Colonic mucosa (tissue), 4 donors: ENCODE measurements at regions not wholly inside any gene's neighbourhood (a gene's known extent, or its start where the extent isn't known, plus 50 kb on each side); places are given as distances from the start of the nearest gene placed in this dataset.

Source experiments
- DNase-seq: peaks from one replicate; pipeline ENCODE4 v3.0.0-alpha.2; 2020
- H3K27ac ChIP-seq: fragments of 200-600 bp; one replicate; pipeline ENCODE4 v1.8.0; 2021
- H3K27me3 ChIP-seq: fragments of 200-600 bp; one replicate; pipeline ENCODE4 v1.8.0; 2021
- H3K36me3 ChIP-seq: fragments of 200-600 bp; one replicate; pipeline ENCODE4 v1.8.0; 2021
- H3K4me1 ChIP-seq: fragments of 200-600 bp; one replicate; pipeline ENCODE4 v1.8.0; 2021; ENCODE audit warnings: mild to moderate bottlenecking
- H3K4me3 ChIP-seq: fragments of 200-600 bp; one replicate; pipeline ENCODE4 v1.8.0; 2021
- H3K9ac ChIP-seq, 2 donors: one replicate each; pipeline ENCODE4 v1.7.0; 2013; ENCODE audit warnings: control low read depth in 2 of 2, low read depth in 2 of 2, low read length in 2 of 2
- H3K9me3 ChIP-seq: fragments of 200-600 bp; one replicate; pipeline ENCODE4 v1.8.0; 2021
- CTCF ChIP-seq: fragments of 200-600 bp; IDR thresholded peaks from one replicate; pipeline ENCODE4 v1.8.0; 2022; ENCODE audit warnings: antibody characterized with exemption, mild to moderate bottlenecking
- intact Hi-C: fragments of 100-400 bp; cut with DNase I; formaldehyde crosslinking; loops from one replicate; pipeline ENCODE4 v1.14.1; 2022
- donor health status: healthy.
- donor health status: DM: no; HTN: no; CAD: no.
- donor health status: DM: no; HTN: no; CAD: no.

GRCh38 chr4:189128341-189128740 is 812.3 kb upstream of the FRG1 start:
- H3K4me1 ChIP-seq = no peaks in the 10 kb centered on the region
- H3K4me3 ChIP-seq = no peak overlapping the region
- TF ChIP-seq CTCF = no peak
- H3K9me3 ChIP-seq = no peaks in the 10 kb centered on the region
- H3K9ac ChIP-seq = no peak overlapping the region
- H3K27me3 ChIP-seq = no peaks in the 10 kb centered on the region
- no peak overlapping the region for H3K27ac ChIP-seq
- no peak for DNase-seq
- no peaks in the 10 kb centered on the region for H3K36me3 ChIP-seq
- intact Hi-C loops = no loop called here

- Histone ChIP-seq H3K9ac (no peak overlapping the region), H3K9me3 (no peaks in the 10 kb centered on the region), H3K27ac (no peak overlapping the region), H3K27me3 (no peaks in the 10 kb centered on the region), H3K36me3 (no peaks in the 10 kb centered on the region), H3K4me1 (no peaks in the 10 kb centered on the region), H3K4me3 (no peak overlapping the region)
- no peak for TF ChIP-seq CTCF
- DNase-seq = no peak
- intact Hi-C loops = no loop called here
Observed at GRCh38 chr4:189129044-189129694, 811.5 kb upstream of the FRG1 start.

- no peaks in the 10 kb centered on the region for H3K36me3 ChIP-seq
- no peaks in the 10 kb centered on the region for H3K9me3 ChIP-seq
- no peak for DNase-seq
- H3K9ac ChIP-seq = no peak overlapping the region
- H3K27ac ChIP-seq = no peak overlapping the region
- intact Hi-C loops = no loop called here
- H3K4me3 ChIP-seq = no peak overlapping the region
- TF ChIP-seq CTCF = no peak
- H3K4me1 ChIP-seq = no peaks in the 10 kb centered on the region
- no peaks in the 10 kb centered on the region for H3K27me3 ChIP-seq
Observed at GRCh38 chr4:189131118-189131517, 809.6 kb upstream of the FRG1 start.

- Histone ChIP-seq H3K27me3 (no peaks in the 10 kb centered on the region), H3K9me3 (no peaks in the 10 kb centered on the region), H3K4me3 (no peak overlapping the region), H3K27ac (no peak overlapping the region), H3K36me3 (no peaks in the 10 kb centered on the region), H3K9ac (no peak overlapping the region), H3K4me1 (no peaks in the 10 kb centered on the region)
- intact Hi-C loops = no loop called here
- DNase-seq = no peak
- no peak for TF ChIP-seq CTCF
Observed at GRCh38 chr4:189136462-189136861, 804.2 kb upstream of the FRG1 start.

GRCh38 chr4:189143263-189143952 is 797.3 kb upstream of the FRG1 start:
- Histone ChIP-seq H3K9ac (no peak overlapping the region), H3K4me3 (no peak overlapping the region), H3K27me3 (no peaks in the 10 kb centered on the region), H3K27ac (no peak overlapping the region), H3K36me3 (no peaks in the 10 kb centered on the region), H3K9me3 (no peaks in the 10 kb centered on the region), H3K4me1 (no peaks in the 10 kb centered on the region)
- no peak for DNase-seq
- intact Hi-C loops = no loop called here
- no peak for TF ChIP-seq CTCF
